Peyer's patch (tissue), 4 donors: ENCODE measurements at regions not wholly inside any gene's neighbourhood (a gene's known extent, or its start where the extent isn't known, plus 50 kb on each side); places are given as distances from the start of the nearest gene placed in this dataset.
"Not testable (repeated sequence)": the region's sequence is repeated elsewhere in the genome, so short reads cannot be mapped to it uniquely, and the experiment has no call there.

Experiments used
- DNase-seq, 3 donors: peaks; one replicate each; pipeline ENCODE4 v3.0.0-alpha.2; 2017 to 2019
- H3K27ac ChIP-seq, 4 donors: fragments of 200-600 bp; sonication (generic); one replicate each; pipeline ENCODE4 v1.5.1; 2016 to 2019
- H3K27me3 ChIP-seq, 2 donors: fragments of 200-600 bp; sonication (generic); one replicate each; pipeline ENCODE4 v1.5.1; 2019
- H3K36me3 ChIP-seq, 3 donors: fragments of 200-600 bp; sonication (generic); one replicate each; pipeline ENCODE4 v1.5.1; 2016 to 2019
- H3K4me1 ChIP-seq, 4 donors: fragments of 200-600 bp; sonication (generic); one replicate each; pipeline ENCODE4 v1.5.1; 2016 to 2019
- H3K4me3 ChIP-seq, 4 donors: fragments of 200-600 bp; sonication (generic); 1 replicate in 3 of 4; 2 replicates in 1 of 4; pipeline ENCODE4 v1.5.1; 2016 to 2019; ENCODE audit warnings: mild to moderate bottlenecking in 1 of 4
- H3K9me3 ChIP-seq, 4 donors: fragments of 200-600 bp; sonication (generic); one replicate each; pipeline ENCODE4 v1.5.1; 2016 to 2019; ENCODE audit warnings: mild to moderate bottlenecking in 1 of 4
- POLR2A ChIP-seq, 2 donors: fragments of 450-650 bp; IDR thresholded peaks; one replicate each; pipeline ENCODE4 v1.5.1; 2017; ENCODE audit warnings: antibody characterized with exemption in 2 of 2, mild to moderate bottlenecking in 2 of 2, moderate library complexity in 2 of 2
- TF ChIP-seq, protein P1 (sequence below), 6 experiments: fragments of 450-650 bp in 4 of 6; fragments of 200-600 bp in 2 of 6; sonication (generic) in 1 of 6; IDR thresholded peaks; one replicate each; pipeline ENCODE4 v1.5.1; 2017 to 2019; ENCODE audit warnings: antibody characterized with exemption in 6 of 6, mild to moderate bottlenecking in 3 of 6, moderate library complexity in 1 of 6

DNA sequence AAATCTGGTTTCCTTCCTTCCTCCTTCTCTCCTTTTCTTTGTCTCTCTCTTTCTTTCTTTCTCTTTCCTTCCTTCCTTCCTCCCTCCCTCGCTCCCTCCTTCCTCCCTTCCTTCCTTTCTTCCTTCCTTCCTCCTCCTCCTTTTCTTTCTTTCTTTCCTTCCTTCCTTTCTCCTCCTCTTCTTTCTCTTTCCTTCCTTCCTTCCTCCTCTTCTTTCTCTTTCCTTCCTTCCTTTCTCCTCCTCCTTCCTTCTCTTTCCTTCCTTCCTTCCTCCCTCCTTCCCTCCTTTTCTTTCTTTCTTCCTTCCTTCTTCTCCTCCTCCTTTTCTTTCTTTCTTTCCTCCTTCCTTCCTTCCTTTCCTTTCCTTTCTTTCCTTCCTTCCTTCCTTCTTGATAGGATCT lies 61.2 kb downstream of the VIP start:
- no peak for DNase-seq
- no peak for TF ChIP-seq POLR2A (IDR thresholded peaks at IDR 0.05)
- TF ChIP-seq, protein P1, sequence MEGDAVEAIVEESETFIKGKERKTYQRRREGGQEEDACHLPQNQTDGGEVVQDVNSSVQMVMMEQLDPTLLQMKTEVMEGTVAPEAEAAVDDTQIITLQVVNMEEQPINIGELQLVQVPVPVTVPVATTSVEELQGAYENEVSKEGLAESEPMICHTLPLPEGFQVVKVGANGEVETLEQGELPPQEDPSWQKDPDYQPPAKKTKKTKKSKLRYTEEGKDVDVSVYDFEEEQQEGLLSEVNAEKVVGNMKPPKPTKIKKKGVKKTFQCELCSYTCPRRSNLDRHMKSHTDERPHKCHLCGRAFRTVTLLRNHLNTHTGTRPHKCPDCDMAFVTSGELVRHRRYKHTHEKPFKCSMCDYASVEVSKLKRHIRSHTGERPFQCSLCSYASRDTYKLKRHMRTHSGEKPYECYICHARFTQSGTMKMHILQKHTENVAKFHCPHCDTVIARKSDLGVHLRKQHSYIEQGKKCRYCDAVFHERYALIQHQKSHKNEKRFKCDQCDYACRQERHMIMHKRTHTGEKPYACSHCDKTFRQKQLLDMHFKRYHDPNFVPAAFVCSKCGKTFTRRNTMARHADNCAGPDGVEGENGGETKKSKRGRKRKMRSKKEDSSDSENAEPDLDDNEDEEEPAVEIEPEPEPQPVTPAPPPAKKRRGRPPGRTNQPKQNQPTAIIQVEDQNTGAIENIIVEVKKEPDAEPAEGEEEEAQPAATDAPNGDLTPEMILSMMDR (IDR thresholded peaks at IDR 0.05): no peak
- Histone ChIP-seq H3K36me3 (no peaks in the 10 kb centered on the region), H3K4me1 (no peaks in the 10 kb centered on the region), H3K27me3 (no peaks in the 10 kb centered on the region), H3K27ac (no peak overlapping the region), H3K9me3 (no peaks in the 10 kb centered on the region), H3K4me3 (no peak overlapping the region)

DNA sequence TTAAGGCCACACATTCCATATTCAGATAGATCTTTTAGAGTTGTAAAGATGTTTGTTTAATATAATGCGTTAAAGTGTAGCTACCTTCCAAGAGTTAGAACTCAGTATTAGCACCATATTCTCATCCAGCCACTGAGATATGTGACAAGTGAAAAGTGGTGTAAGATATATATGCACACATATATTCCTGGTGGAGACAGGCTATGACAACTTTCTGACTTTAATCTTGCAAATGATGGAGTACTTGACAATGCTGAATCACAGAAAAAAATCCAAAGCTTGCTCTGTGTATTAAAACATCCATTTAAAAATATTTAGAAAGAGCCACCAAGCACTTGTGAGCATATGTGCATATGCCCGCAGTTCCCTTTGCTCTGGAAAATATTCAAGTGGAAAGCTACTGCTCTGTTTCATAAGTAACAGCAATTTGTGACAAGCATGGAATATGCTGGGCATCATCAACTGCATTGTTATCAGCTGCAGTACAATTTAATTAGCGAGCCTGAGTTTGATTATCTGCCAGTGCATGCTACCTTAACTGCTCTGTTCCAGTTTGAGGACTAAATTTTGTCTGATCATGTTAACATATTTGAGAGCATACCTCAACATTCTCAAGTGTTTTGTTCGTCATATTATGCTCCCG lies 64.8 kb downstream of the VIP start:
- no peaks in the 10 kb centered on the region for H3K9me3 ChIP-seq
- no peak for DNase-seq
- no peak overlapping the region for H3K27ac ChIP-seq
- TF ChIP-seq, protein P1 (IDR thresholded peaks at IDR 0.05): no peak
- no peak for TF ChIP-seq POLR2A (IDR thresholded peaks at IDR 0.05)
- H3K4me3 ChIP-seq: no peak overlapping the region
- no peaks in the 10 kb centered on the region for H3K4me1 ChIP-seq
- no peaks in the 10 kb centered on the region for H3K27me3 ChIP-seq
- no peaks in the 10 kb centered on the region for H3K36me3 ChIP-seq

GRCh38 chr6:152816055-152816454 lies 65.5 kb downstream of the VIP start:
- TF ChIP-seq, protein P1 (IDR thresholded peaks at IDR 0.05): no peak
- TF ChIP-seq POLR2A (IDR thresholded peaks at IDR 0.05): no peak
- H3K4me1 ChIP-seq: no peaks in the 10 kb centered on the region

DNA sequence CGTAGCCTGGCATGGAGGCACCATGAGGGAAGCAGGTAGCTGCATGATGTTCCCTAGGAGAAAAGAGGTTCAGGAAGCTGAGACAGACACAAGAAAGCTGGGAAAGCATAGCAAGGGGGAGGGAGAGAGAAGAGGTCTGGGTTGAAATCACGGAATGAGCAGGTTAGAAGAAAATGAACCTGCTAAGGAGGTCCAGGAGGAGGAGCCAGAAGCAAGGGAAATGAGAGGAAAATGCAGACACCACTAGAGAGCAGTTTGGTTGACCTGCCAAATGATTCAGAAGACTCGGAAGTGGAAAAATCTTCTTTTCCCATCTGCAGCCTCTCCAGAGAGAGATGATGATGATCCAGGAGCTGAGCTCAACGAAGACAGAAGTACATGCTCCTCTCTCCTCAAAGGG lies 70.9 kb downstream of the VIP start:
- no peaks in the 10 kb centered on the region for H3K27me3 ChIP-seq
- no peaks in the 10 kb centered on the region for H3K4me1 ChIP-seq
- no peaks in the 10 kb centered on the region for H3K9me3 ChIP-seq
- H3K27ac ChIP-seq: no peak overlapping the region
- no peaks in the 10 kb centered on the region for H3K36me3 ChIP-seq
- DNase-seq: no peak
- TF ChIP-seq, protein P1 (IDR thresholded peaks at IDR 0.05): no peak
- TF ChIP-seq POLR2A (IDR thresholded peaks at IDR 0.05): no peak
- H3K4me3 ChIP-seq: no peak overlapping the region

More at GRCh38 chr6:152816055-152816454, 65.5 kb downstream of the VIP start:
- no peaks in the 10 kb centered on the region for H3K36me3 ChIP-seq
- H3K9me3 ChIP-seq: no peaks in the 10 kb centered on the region
- H3K27ac ChIP-seq: no peak overlapping the region
- DNase-seq: no peak
- no peak overlapping the region for H3K4me3 ChIP-seq
- no peaks in the 10 kb centered on the region for H3K27me3 ChIP-seq

- H3K27me3 ChIP-seq: no peaks in the 10 kb centered on the region
- H3K27ac ChIP-seq: no peak overlapping the region
- H3K9me3 ChIP-seq: no peaks in the 10 kb centered on the region
- no peak overlapping the region for H3K4me3 ChIP-seq
- no peaks in the 10 kb centered on the region for H3K36me3 ChIP-seq
- no peak for DNase-seq
- no peak for TF ChIP-seq POLR2A (IDR thresholded peaks at IDR 0.05)
- TF ChIP-seq, protein P1 (IDR thresholded peaks at IDR 0.05): no peak
- no peaks in the 10 kb centered on the region for H3K4me1 ChIP-seq
Measured at GRCh38 chr6:152824666-152825065, 74.1 kb downstream of the VIP start.

DNA sequence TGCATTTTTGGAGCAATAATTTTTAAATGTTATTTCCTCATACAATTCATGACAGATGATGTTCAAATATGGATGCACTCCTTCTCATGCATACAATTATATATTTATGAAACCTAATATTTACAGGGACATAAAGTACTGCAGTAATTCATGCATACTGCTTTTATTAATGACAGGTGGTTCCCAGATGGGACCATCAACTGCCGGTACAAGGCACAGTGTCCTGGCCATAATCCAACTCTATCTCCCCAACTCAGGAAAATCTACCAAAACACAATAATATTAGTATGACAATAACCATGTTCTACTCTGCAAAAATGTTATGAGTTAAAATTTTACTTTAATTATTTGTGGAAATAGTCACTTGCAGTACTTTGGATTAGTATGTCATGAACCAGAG lies 77.8 kb downstream of the VIP start:
- no peak for DNase-seq
- no peak overlapping the region for H3K4me3 ChIP-seq
- H3K9me3 ChIP-seq: no peaks in the 10 kb centered on the region
- H3K27ac ChIP-seq: no peak overlapping the region
- TF ChIP-seq, protein P1 (IDR thresholded peaks at IDR 0.05): no peak
- no peak for TF ChIP-seq POLR2A (IDR thresholded peaks at IDR 0.05)
- no peaks in the 10 kb centered on the region for H3K4me1 ChIP-seq
- H3K36me3 ChIP-seq: no peaks in the 10 kb centered on the region
- no peaks in the 10 kb centered on the region for H3K27me3 ChIP-seq

GRCh38 chr6:152834366-152834765 lies 83.8 kb downstream of the VIP start:
- H3K36me3 ChIP-seq, H3K4me3 ChIP-seq, H3K27ac ChIP-seq, H3K9me3 ChIP-seq, DNase-seq, H3K27me3 ChIP-seq, H3K4me1 ChIP-seq: not testable (repeated sequence)
